ENCODE measurements at regions not wholly inside any gene's neighbourhood (a gene's known extent, or its start where the extent isn't known, plus 50 kb on each side); places are given as distances from the start of the nearest gene placed in this dataset.

GRCh38 chr3:163768048-163768447 lies 1310.2 kb downstream of the SI start:
- no peaks in the 10 kb centered on the region for H3K36me3 ChIP-seq (ENCODE audit: low read depth)
- intact Hi-C loops (cut with DNase I, micrococcal nuclease): no loop called here
- H3K4me1 ChIP-seq (ENCODE audit: low read depth): no peaks in the 10 kb centered on the region
- TF ChIP-seq CTCF (IDR thresholded peaks at IDR 0.05): no peak
- no peak overlapping the region for H3K4me3 ChIP-seq
- ATAC-seq: no peak
- no peaks in the 10 kb centered on the region for H3K9me3 ChIP-seq
- no peak for DNase-seq

- ATAC-seq: no peak
- Histone ChIP-seq H3K4me3 (no peak overlapping the region), H3K4me1 (ENCODE audit: low read depth) (no peaks in the 10 kb centered on the region), H3K9me3 (no peaks in the 10 kb centered on the region), H3K36me3 (ENCODE audit: low read depth) (no peaks in the 10 kb centered on the region)
- TF ChIP-seq CTCF (IDR thresholded peaks at IDR 0.05): no peak
- DNase-seq: no peak
- intact Hi-C loops (cut with DNase I, micrococcal nuclease): no loop called here
Measured at GRCh38 chr3:163766112-163766511, 1312.2 kb downstream of the SI start.

- DNase-seq (no peak), ATAC-seq (no peak)
- H3K9me3 ChIP-seq: peaks cover 10% of the 10 kb centered on the region
- intact Hi-C loops (cut with DNase I, micrococcal nuclease): no loop called here
- H3K4me1 ChIP-seq (ENCODE audit: low read depth): no peaks in the 10 kb centered on the region
- no peak for TF ChIP-seq CTCF (IDR thresholded peaks at IDR 0.05)
- no peaks in the 10 kb centered on the region for H3K36me3 ChIP-seq (ENCODE audit: low read depth)
- no peak overlapping the region for H3K4me3 ChIP-seq
Measured at GRCh38 chr3:163753033-163753432, 1325.3 kb downstream of the SI start.

GRCh38 chr3:163745204-163745603 lies 1333.1 kb downstream of the SI start:
- Histone ChIP-seq H3K4me3 (no peak overlapping the region), H3K36me3 (ENCODE audit: low read depth) (no peaks in the 10 kb centered on the region), H3K4me1 (ENCODE audit: low read depth) (no peaks in the 10 kb centered on the region), H3K9me3 (peaks cover 4% of the 10 kb centered on the region)
- TF ChIP-seq CTCF (IDR thresholded peaks at IDR 0.05): no peak
- intact Hi-C loops (cut with DNase I, micrococcal nuclease): no loop called here
- DNase-seq: no peak
- no peak for ATAC-seq

- H3K9me3 ChIP-seq: peaks cover 5% of the 10 kb centered on the region
- H3K36me3 ChIP-seq (ENCODE audit: low read depth): no peaks in the 10 kb centered on the region
- no peaks in the 10 kb centered on the region for H3K4me1 ChIP-seq (ENCODE audit: low read depth)
- ATAC-seq (no peak), DNase-seq (no peak)
- no peak overlapping the region for H3K4me3 ChIP-seq
- no peak for TF ChIP-seq CTCF (IDR thresholded peaks at IDR 0.05)
- intact Hi-C loops (cut with DNase I, micrococcal nuclease): no loop called here
Measured at GRCh38 chr3:163735394-163735793, 1342.9 kb downstream of the SI start.

- ATAC-seq: no peak
- intact Hi-C loops (cut with DNase I, micrococcal nuclease): no loop called here
Measured at GRCh38 chr3:163730684-163731083, 1347.6 kb downstream of the SI start.

More at GRCh38 chr3:163730684-163731083, 1347.6 kb downstream of the SI start:
- no peaks in the 10 kb centered on the region for H3K36me3 ChIP-seq (ENCODE audit: low read depth)
- no peaks in the 10 kb centered on the region for H3K4me1 ChIP-seq (ENCODE audit: low read depth)
- no peaks in the 10 kb centered on the region for H3K9me3 ChIP-seq
- no peak overlapping the region for H3K4me3 ChIP-seq
- no peak for DNase-seq
- no peak for TF ChIP-seq CTCF (IDR thresholded peaks at IDR 0.05)
